HG03135 (cell line): ENCODE measurements at regions not wholly inside any gene's neighbourhood (a gene's known extent, or its start where the extent isn't known, plus 50 kb on each side); places are given as distances from the start of the nearest gene placed in this dataset.
"Not testable (repeated sequence)": the region's sequence is repeated elsewhere in the genome, so short reads cannot be mapped to it uniquely, and the experiment has no call there.

Experiments
- ATAC-seq: cut with Tn5 transposase; IDR thresholded peaks from one replicate; pipeline ENCODE4 v1.9.1; 2021; ENCODE audit warnings: mild to moderate bottlenecking, moderate library complexity; ENCODE audit not compliant: unreplicated experiment

DNA sequence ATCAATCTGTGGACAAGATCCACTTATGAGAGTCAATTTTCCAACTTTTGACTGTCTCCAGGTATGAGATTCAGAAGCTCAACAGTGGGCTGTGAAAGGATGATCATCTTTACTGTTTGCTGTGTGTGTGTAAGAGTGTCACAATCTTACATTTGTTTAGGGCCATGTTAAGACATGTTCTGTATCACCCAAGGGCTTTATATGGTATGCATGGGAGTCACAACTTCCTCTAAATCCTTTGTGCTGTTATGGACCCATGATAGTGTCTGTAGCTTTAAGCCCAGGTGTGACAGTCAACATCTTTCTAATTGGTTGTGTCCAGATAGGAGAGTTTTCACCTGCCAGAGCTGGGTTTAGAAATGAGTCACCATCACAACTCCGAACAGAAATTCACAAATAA is 70.2 kb downstream of the ZNF726 start:
- ATAC-seq: not testable (repeated sequence)

DNA sequence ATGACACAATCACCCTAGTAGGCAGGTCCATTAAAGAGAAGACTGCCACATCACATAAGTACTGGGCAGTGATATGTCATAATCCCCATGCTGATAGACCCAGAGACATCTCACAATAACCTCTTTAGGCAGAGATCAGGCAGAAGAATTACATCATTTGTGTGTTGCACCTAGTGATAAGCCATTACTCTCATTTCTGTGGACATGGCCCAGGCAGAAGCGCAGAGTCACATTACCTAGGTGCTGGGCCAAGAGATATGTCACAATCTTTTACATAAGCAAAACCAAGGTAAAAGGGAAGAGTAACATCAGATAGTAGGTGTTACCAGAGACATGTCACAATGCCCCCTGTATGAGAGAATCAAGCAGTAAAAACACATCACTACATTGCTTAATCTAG is 71.9 kb downstream of the ZNF726 start:
- no peak for ATAC-seq

DNA sequence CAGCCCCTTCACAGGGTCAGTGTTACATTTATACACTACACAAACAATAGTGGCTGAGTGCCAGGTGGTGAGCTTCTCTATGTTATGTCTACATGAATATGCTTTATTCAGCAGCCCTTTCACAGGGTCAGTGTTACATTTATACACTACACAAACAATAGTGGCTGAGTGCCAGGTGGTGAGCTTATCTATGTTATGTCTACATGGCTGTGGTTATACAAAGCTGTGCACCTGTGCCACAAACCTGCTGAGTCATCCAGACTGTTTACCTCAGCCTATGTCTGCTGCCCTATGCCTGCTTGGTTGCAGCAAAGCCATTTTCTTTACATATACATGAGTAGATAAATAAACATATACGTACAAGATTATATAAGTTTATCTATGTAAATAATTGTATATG is 76.5 kb downstream of the ZNF726 start:
- ATAC-seq: no peak

DNA sequence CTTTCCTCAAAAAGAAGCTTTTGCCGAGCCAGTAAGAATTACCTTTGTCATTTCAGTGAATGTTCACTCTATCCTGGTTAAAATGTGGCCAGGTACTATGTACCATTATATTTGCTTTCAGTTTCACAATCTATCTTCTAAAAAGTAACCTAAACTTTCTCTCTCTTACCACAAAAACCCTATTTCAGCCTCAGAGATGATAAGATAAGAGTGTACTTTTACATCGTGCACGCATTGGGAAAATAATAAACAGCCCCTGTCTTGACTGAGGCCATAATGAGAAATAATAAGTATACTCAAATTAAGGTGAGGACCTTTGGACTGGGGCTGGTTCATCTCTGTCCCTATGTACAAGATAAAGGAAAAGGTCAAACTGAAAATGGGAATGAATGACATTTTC is 77.7 kb downstream of the ZNF726 start:
- no peak for ATAC-seq

DNA sequence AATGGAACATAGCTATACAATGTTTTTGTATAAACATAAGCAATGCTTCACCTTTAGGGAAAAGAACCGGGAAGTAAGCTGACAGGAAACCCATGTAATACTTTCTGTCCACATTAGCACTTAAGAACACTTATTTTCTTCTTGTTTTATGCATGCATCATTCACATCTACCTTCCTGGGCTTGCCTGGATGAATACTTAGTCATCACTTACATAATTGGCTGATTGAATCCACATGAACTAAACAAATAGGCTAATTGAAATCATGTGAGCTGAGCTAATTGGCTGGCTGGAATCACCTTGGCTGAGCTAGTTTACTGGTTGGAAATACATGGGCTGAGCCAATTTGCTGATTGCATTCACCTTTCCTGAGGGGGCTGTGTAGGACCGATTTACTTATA is 78.8 kb downstream of the ZNF726 start:
- no peak for ATAC-seq

DNA sequence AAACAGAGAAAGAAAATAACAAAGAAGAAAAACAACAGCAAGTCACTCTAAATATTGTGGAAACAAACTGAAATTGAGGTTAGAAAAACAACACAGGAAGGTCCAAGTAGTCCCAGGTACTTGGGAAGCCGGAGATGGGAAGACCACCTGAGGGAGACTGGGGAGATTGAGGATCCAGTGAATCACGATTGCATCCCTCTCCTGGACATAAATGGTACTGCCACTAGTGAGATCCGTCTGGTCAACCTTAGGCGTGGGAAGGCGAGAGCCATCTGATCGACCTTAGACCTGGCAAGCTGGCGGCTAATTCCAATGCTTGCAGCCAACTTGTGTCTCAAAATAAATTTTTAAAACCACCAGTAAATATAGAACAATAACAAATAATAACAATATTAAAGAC is 81.9 kb downstream of the ZNF726 start:
- ATAC-seq: no peak

DNA sequence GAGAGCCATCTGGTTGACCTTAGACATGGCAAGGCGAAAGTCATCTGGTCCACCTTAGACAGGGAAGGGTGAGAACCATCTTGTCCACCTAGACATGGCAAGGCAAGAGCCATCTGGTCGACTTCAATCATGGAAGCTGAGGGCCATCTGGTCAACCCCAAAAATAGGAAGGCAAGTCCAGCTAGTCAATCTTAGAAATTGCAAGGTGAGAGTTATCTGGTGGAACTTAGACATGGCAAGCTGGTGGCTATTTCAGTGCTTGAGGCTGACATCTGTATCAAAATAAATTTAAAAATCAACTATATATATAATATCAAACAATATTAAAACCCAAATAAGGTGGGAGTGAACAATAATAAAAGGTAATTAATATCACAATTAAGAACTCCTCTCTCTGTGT is 83.9 kb downstream of the ZNF726 start:
- ATAC-seq: no peak

DNA sequence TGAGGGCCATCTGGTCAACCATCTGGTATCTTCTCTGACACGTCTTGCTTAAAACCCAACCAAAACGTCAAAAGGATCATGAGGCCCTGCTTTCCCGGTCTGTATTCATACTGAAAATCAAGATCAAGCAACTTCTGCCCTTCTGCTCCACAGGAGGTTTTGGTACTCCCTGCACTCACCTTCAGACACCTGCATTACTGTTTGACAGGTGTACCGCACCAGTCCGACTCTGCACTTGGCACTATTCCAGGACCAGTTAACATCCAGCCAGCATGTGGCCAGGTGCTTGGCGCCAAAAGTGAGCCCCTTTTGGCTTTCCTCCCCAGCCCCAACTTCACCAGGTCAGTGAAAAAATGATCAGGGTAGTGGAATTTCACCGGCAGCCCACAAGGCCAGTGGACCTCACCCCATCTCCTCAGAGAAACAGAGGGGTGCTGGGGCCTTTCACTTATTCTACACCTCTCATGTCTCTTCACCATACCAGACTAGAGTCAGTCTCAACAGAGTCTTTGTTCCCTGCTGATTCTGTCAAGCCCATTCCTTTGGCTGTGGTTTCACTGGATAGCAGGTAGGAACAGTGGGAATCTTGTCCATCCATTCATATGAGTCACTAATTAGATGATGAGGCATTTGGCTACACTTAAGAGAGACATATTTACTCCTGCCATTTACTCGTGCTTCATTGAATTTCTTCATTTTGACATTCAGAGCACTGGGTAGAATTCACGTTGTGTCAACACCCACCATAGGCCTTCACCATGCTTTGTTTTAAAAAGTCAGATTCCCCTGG is 85.3 kb downstream of the ZNF726 start:
- no peak for ATAC-seq

DNA sequence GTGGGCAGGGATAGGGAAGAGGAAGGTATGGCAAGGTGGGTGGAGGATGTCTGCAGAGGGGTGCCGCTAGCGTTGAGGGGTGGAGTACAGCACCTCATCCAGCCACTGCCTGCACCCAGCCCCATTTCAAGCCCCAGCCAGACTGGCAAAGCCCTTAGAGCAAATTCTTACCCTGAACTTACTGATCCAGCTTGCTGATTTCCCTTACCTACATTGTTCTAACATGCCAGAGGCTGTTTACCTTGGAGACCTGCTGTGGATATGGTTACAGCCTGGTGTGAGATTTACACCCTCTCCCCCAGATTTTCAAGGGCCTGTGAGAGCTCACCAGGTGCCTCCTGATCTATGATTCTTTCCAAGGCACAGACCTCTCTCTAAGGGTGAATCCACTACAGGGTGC is 86.0 kb downstream of the ZNF726 start:
- no peak for ATAC-seq

DNA sequence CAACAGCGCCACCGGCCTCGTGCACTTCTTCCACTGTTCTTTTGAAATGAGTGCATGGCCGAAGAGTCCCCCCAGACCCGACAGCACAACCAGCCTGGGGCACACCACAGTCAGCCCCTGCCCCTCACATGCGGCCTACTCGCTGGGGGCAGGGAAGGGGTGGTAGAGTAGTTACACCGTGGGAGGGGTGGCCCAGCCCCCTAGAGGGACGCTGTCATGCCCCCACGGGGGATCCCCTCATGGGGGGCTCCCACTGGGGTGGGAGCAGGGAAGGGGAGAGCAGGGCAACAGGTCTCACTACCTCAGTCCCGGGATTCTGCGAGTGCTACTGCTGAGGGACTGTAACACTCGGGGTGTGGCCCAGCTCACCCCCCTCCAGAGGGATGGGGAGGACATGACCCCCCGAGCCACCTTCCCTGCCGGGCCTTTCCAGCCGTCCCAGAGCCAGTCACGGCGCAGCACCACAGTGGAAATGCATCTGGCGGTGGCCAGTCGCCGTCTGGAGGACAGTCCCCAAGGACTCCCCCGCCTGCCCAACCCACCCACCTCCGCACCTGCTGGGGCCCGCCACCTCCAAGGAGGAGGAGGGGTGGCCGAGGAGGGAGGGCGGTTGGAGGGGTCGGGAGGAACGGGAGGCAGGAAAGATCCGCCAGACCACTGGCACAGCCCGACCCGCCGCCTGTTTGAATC is 84.6 kb upstream of the ZNF254 start:
- no peak for ATAC-seq

DNA sequence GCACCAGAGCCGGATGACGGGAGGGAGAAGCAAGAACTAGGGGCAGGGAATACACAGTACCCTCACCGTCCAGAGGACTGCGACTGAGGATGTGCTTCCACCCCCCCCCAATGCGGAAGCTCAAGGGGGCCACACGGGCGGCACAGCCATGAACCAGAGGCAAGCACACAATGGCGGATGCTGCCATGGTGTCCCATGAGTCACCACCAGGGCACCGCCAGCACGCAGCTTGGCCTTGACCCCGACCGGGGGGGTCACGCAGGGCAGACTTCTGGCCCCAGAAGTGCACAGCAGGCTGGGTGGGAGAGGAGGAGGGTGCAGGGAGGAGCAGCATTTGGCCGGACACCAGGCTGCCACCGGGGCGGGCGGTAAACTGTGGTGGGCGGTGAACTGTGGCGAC is 83.5 kb upstream of the ZNF254 start:
- ATAC-seq: no peak

DNA sequence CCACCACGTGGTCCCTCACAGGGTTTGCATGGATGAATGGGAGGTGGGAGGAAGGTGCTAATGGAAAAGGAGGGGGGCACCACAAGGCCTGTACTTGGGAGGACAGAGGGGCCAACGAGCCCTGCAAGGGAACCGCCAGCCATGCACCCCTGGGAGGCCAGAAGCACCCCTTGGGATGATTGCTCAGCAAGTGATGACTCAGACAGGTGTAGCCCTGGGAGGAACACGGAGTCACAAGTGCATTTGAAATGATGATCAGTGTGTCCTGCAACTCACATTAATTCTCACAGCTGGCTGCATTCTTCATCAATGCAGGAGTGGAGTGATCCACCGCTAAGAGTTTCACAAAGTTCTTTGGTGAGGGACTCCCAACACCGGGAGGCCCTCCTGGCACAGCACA is 82.8 kb upstream of the ZNF254 start:
- no peak for ATAC-seq

DNA sequence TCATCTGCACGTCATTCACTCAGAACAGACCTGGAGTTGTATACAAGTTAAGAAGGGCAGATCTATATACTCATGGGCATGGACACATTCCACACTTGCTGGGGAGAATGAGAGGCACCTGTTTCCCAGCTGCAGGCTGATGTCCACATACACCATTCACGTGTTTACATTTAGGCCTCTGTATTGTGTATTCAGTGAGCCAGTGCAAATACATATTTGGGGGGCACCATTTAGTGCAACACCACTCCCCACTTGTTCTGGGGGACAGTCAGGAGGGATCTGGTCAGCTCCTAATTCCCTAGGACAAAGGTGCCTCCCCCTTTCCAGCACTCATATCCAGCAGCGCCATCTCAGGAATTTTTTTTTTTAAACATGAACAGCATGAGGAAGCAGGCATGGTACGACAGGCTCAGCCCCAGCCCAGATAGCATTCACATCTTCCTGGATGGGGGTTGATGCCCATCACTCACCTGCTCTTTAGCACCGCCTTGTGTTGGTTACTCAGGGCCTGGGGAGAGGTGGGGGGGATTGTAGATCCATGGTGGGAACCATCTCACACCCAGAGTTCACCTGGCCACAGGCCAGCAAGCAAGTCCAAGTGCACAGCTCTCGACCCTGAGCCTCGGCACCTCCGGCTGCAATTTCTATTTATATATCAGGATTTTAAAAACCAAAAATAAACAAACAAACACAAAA is 56.9 kb upstream of the ZNF254 start:
- ATAC-seq: no peak

DNA sequence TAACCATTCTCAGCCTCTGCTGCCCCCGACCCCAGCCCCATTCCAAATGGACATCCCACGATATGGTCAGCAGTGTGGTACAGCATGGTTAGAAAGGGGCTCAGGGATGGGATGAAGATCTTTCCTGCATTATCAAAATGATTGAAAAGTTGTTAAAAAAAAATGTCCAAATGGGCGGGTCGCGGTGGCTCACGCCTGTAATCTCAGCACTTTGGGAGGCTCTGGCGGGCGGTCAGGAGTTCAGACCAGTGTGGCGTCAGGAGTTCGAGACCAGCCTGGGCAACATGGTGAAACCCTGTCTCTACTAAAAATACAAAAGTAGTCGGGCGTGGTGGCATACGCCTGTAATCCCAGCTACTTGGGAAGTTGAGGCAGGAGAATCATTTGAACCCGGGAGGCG is 54.3 kb upstream of the ZNF254 start:
- ATAC-seq: no peak

DNA sequence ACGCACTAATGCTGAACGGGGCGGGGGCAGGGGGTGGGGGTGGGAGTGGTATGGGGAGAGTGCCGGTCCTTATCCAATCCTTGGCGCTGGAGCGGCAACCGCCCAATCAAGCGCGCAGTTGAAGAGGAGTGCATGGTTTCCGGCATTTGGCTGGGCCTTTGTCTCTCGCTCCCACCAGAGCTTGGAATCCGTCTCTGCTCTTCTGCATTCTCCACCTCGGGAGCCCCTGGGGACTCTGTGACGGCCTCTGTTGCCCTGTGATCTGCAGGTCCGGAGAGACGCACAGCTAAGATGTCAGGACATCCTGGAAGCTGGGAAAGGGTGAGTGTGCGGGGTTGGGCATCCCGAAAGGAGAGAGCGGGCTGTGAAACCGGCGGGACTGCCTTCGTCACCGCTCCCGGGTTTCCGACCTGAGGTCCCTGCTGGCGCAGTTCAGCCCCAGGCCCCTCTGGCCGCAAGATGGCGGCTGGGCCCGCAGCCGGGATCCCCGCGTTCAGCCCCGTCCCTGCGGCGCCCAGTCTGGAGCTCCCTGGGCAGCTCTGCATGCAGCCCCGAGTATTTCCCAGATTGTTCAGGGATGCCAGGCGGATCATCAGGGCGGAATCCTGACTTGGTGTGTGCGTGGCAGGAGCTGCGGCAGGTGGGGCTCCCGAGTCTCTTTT is 53.6 kb upstream of the ZNF254 start:
- ATAC-seq: peak; percentile 94

DNA sequence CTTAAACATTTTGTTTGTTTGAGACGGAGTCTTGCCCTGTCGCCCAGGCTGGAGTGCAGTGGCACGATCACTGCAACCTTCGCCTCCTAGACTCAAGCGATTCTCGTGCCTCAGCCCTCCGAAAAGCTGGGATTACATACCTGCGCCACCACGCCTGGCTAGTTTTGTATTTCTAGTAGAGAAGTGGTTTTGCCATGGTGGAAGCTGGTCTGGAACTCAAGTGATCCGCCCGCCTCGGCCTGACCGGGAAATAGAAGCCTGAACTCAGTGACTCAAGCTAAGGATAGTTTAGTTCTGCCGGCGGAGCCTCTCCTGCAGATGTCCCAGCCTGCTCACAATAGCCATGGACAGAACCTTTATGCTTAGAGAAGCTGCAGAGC is 53.0 kb upstream of the ZNF254 start:
- ATAC-seq: peak; percentile 33

DNA sequence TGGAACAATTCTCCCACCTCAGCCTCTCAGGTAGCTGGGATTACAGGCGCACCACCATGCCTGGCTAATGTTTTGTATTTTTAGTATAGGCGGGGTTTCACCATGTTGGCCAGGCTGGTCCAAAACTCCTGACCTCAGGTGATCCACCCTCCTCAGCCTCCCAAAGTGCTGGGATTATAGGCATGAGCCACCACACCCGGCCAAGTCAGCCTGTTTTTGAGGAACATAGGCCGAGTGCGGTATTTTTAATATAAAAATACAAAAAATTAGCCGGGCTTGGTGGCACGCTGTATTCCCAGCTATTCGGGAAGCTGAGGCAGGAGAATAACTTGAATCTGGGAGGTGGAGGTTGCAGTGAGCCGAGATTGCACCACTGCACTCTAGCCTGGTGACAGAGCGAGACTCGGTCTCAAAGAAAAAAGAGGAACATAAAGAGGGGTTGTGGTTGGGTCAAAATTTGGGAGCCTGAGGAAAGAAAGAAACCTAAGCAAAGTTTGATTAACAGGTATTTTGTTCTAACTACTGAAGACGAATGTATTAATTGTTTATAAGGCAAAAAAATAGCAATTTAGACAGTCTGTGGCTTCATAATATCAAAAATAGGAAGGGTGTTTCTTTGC is 51.6 kb upstream of the ZNF254 start:
- ATAC-seq: not testable (repeated sequence)
